ENCODE measurements at regions not wholly inside any gene's neighbourhood (a gene's known extent, or its start where the extent isn't known, plus 50 kb on each side); places are given as distances from the start of the nearest gene placed in this dataset.
A peak's percentile ranks its signal among the peaks of the same experiment; 100 is the strongest.

- BruUV-seq (replicated peaks) = no TSS peak
- Histone ChIP-seq H3K27me3 (ENCODE audit: insufficient read depth, low read length) (no peaks in the 10 kb centered on the region), H3K36me3 (ENCODE audit: control insufficient read depth in 1 of 2, insufficient read depth in 2 of 2, low read length in 2 of 2) (no peaks in the 10 kb centered on the region), H3K27ac (ENCODE audit: low read depth, low read length) (no peak overlapping the region), H3K79me2 (ENCODE audit: insufficient read depth, low read length) (no peaks in the 10 kb centered on the region), H3K9ac (ENCODE audit: low read length) (no peak overlapping the region), H4K20me1 (ENCODE audit: insufficient read depth) (no peaks in the 10 kb centered on the region), H2AFZ (ENCODE audit: low read depth, low read length, poor library complexity, severe bottlenecking) (no peak overlapping the region), H3K4me1 (ENCODE audit: control insufficient read depth in 1 of 2, insufficient read depth in 2 of 2, low read length in 2 of 2) (no peaks in the 10 kb centered on the region), H3K4me3 (replicated peaks in 1 of 2; ENCODE audit: low read depth in 1 of 2, low read length in 2 of 2) (no peak overlapping the region), H3K9me2 (ENCODE audit: insufficient read depth) (no peaks in the 10 kb centered on the region), H3K9me3 (ENCODE audit: control insufficient read depth in 1 of 2, insufficient read depth in 1 of 2, low read depth in 1 of 2, low read length in 2 of 2) (peaks cover 22 to 29% of the 10 kb centered on the region in 2 experiments; a peak in 2 of 4 replicates), H3K4me2 (ENCODE audit: low read length) (no peak overlapping the region)
- no peak for DNase-seq (ENCODE audit: low read depth, low spot score)
- intact Hi-C loops (cut with micrococcal nuclease) = no loop called here
- RAD21 ChIA-PET (ENCODE audit: low non-redundant PET in 1 of 2, low total read pairs in 2 of 2, uncharacterized antibody in 2 of 2, unreplicated experiment in 2 of 2) = no interaction called here
- CTCF ChIA-PET = no interaction called here
- TF ChIP-seq RAD21 (IDR thresholded peaks at IDR 0.05; ENCODE audit: low read depth) (no peak), TCF7L2 (IDR thresholded peaks at IDR 0.05; ENCODE audit: borderline replicate concordance, extremely low read depth, insufficient read depth, insufficient read length) (peak; percentile 93)
- no peak for ATAC-seq
- POLR2A ChIA-PET = no interaction called here
Measured at GRCh38 chr2:79393806-79394484, 118.9 kb upstream of the CTNNA2 start.

- ChIA-PET CTCF (no interaction called here), POLR2A (no interaction called here), RAD21 (ENCODE audit: low non-redundant PET in 1 of 2, low total read pairs in 2 of 2, uncharacterized antibody in 2 of 2, unreplicated experiment in 2 of 2) (no interaction called here)
- no peak for TF ChIP-seq YY1 (IDR thresholded peaks at IDR 0.05; ENCODE audit: extremely low read depth, insufficient replicate concordance, low read depth, low read length)
- Histone ChIP-seq H3K4me3 (replicated peaks in 1 of 2; ENCODE audit: low read depth in 1 of 2, low read length in 2 of 2) (no peak overlapping the region), H3K36me3 (ENCODE audit: control insufficient read depth in 1 of 2, insufficient read depth in 2 of 2, low read length in 2 of 2) (no peaks in the 10 kb centered on the region), H3K27me3 (ENCODE audit: insufficient read depth, low read length) (no peaks in the 10 kb centered on the region), H3K4me1 (ENCODE audit: control insufficient read depth in 1 of 2, insufficient read depth in 2 of 2, low read length in 2 of 2) (no peaks in the 10 kb centered on the region), H3K9ac (ENCODE audit: low read length) (no peak overlapping the region), H3K27ac (ENCODE audit: low read depth, low read length) (no peak overlapping the region), H3K79me2 (ENCODE audit: insufficient read depth, low read length) (no peaks in the 10 kb centered on the region), H2AFZ (ENCODE audit: low read depth, low read length, poor library complexity, severe bottlenecking) (no peak overlapping the region), H3K9me3 (ENCODE audit: control insufficient read depth in 1 of 2, insufficient read depth in 1 of 2, low read depth in 1 of 2, low read length in 2 of 2) (peaks cover 21 to 27% of the 10 kb centered on the region in 2 experiments; a peak in 2 of 4 replicates), H4K20me1 (ENCODE audit: insufficient read depth) (no peaks in the 10 kb centered on the region), H3K9me2 (ENCODE audit: insufficient read depth) (no peaks in the 10 kb centered on the region), H3K4me2 (ENCODE audit: low read length) (no peak overlapping the region)
- DNase-seq (ENCODE audit: low read depth, low spot score) (no peak), ATAC-seq (no peak)
- intact Hi-C loops (cut with micrococcal nuclease) = no loop called here
- no TSS peak for BruUV-seq (replicated peaks)
Measured at GRCh38 chr2:79393107-79393685, 119.7 kb upstream of the CTNNA2 start.

Measured in HCT116 (cell line).